SK-N-SH (cell line): ENCODE measurements at regions not wholly inside any gene's neighbourhood (a gene's known extent, or its start where the extent isn't known, plus 50 kb on each side); places are given as distances from the start of the nearest gene placed in this dataset.

Source experiments
- CTCF ChIA-PET: fragments of 300-600, 350-600 bp; formaldehyde crosslinking; extraction: SDS; loops from one replicate; lab custom pipeline; 2021; lab: Yijun Ruan, JAX
- POLR2A ChIA-PET: fragments of 350-600 bp; sonication (Branson Sonifier 250); formaldehyde crosslinking; extraction: SDS; loops from one replicate; lab custom pipeline; 2020; ENCODE audit warnings: antibody characterized with exemption, inconsistent platforms; lab: Yijun Ruan, JAX
- DNase-seq: peaks from one replicate; pipeline ENCODE4 v3.0.0; 2012
- H2AFZ ChIP-seq: fragments of 200-600 bp; sonication (generic); 2 replicates; pipeline ENCODE4 v1.8.1; 2016; ENCODE audit warnings: antibody characterized with exemption, mild to moderate bottlenecking, low read depth
- H3F3A ChIP-seq: fragments of 200-600 bp; sonication (generic); replicated peaks from 2 replicates; pipeline ENCODE3; 2016; ENCODE audit warnings: antibody characterized with exemption, mild to moderate bottlenecking; ENCODE audit not compliant: insufficient read depth
- H3K27ac ChIP-seq, 2 experiments: fragments of 200-500 bp in 1 of 2; fragments of 200-600 bp in 1 of 2; sonication (Bioruptor generic) in 1 of 2; sonication (generic), shearing (Covaris generic) in 1 of 2; 2 replicates each; pipeline versions ENCODE4 v1.5.1 to v1.6.1; 2014 to 2016; ENCODE audit warnings: low read depth in 2 of 2, inconsistent platforms in 1 of 2, low read length in 1 of 2, mild to moderate bottlenecking in 1 of 2, mixed read lengths in 1 of 2
- H3K27me3 ChIP-seq: fragments of 200-600 bp; sonication (generic), shearing (Covaris generic); 2 replicates; pipeline ENCODE4 v1.6.1; 2016; ENCODE audit warnings: mixed run types; ENCODE audit not compliant: insufficient read depth
- H3K36me3 ChIP-seq, 2 experiments: fragments of 200-500 bp in 1 of 2; fragments of 200-600 bp in 1 of 2; sonication (Bioruptor generic) in 1 of 2; sonication (generic) in 1 of 2; replicated peaks in 1 of 2; 2 replicates each; pipeline versions ENCODE3 to v1.5.1; 2014 to 2016; ENCODE audit warnings: low read length in 1 of 2, mild to moderate bottlenecking in 1 of 2; ENCODE audit not compliant: insufficient read depth in 2 of 2, control insufficient read depth in 1 of 2
- H3K4me1 ChIP-seq, 2 experiments: fragments of 200-500 bp in 1 of 2; fragments of 200-600 bp in 1 of 2; sonication (Bioruptor generic) in 1 of 2; sonication (generic), shearing (Covaris generic) in 1 of 2; 2 replicates each; pipeline versions ENCODE4 v1.5.1 to v1.6.1; 2014 to 2016; ENCODE audit warnings: low read depth in 1 of 2, low read length in 1 of 2, mixed run types in 1 of 2; ENCODE audit not compliant: insufficient read depth in 2 of 2, control insufficient read depth in 1 of 2
- H3K4me2 ChIP-seq: fragments of 200-600 bp; sonication (generic), shearing (Covaris generic); 2 replicates; pipeline ENCODE4 v1.6.1; 2017; ENCODE audit warnings: mixed run types
- H3K4me3 ChIP-seq, 2 experiments: fragments of 200-500 bp in 1 of 2; fragments of 200-600 bp in 1 of 2; sonication (Bioruptor generic) in 1 of 2; sonication (generic), shearing (Covaris generic) in 1 of 2; 2 replicates each; pipeline versions ENCODE4 v1.5.1 to v1.8.1; 2014 to 2016; ENCODE audit warnings: low read depth in 2 of 2, inconsistent platforms in 1 of 2, low read length in 1 of 2, mild to moderate bottlenecking in 1 of 2, mixed read lengths in 1 of 2, moderate library complexity in 1 of 2
- H3K79me2 ChIP-seq: fragments of 200-600 bp; sonication (generic); 2 replicates; pipeline ENCODE4 v1.8.1; 2017; ENCODE audit warnings: mild to moderate bottlenecking; ENCODE audit not compliant: insufficient read depth
- H3K9ac ChIP-seq: fragments of 200-600 bp; sonication (generic); 2 replicates; pipeline ENCODE4 v1.6.1; 2017; ENCODE audit warnings: mixed run types
- H3K9me2 ChIP-seq: fragments of 200-600 bp; sonication (generic); 2 replicates; pipeline ENCODE4 v1.6.1; 2017; ENCODE audit warnings: mixed run types
- H3K9me3 ChIP-seq: fragments of 200-600 bp; sonication (generic); 2 replicates; pipeline ENCODE4 v1.6.1; 2017; ENCODE audit warnings: mixed run types, mild to moderate bottlenecking, moderate library complexity
- H4K20me1 ChIP-seq: fragments of 200-600 bp; sonication (generic); 2 replicates; pipeline ENCODE4 v1.6.1; 2017; ENCODE audit warnings: mild to moderate bottlenecking, mixed run types; ENCODE audit not compliant: insufficient read depth
- CHD2 ChIP-seq: fragments of 150-350 bp; IDR thresholded peaks from 2 replicates; pipeline ENCODE4 v1.6.1; 2018; ENCODE audit warnings: low read length; ENCODE audit not compliant: partially characterized antibody
- EP300 ChIP-seq, 2 experiments: IDR thresholded peaks; 2 replicates each; pipeline versions ENCODE4 v1.4.0 to v1.6.1; 2012; ENCODE audit warnings: borderline replicate concordance in 1 of 2, low read depth in 1 of 2, low read length in 1 of 2
- FOSL2 ChIP-seq: IDR thresholded peaks from 2 replicates; pipeline ENCODE4 v1.4.0; 2012; ENCODE audit warnings: low read depth, mild to moderate bottlenecking, moderate library complexity, borderline replicate concordance
- FOXJ3 ChIP-seq: sonication (generic); formaldehyde crosslinking; IDR thresholded peaks from 2 replicates; pipeline ENCODE4 v1.5.1; 2020; ENCODE audit warnings: mild to moderate bottlenecking, missing genetic modification reagents
- MEF2A ChIP-seq: IDR thresholded peaks from 2 replicates; pipeline ENCODE4 v1.4.0; 2012; ENCODE audit warnings: low read depth, borderline replicate concordance
- NRF1 ChIP-seq: IDR thresholded peaks from 2 replicates; pipeline ENCODE4 v1.6.1; 2012; ENCODE audit warnings: low read depth, mild to moderate bottlenecking, low read length
- RXRA ChIP-seq: IDR thresholded peaks from 2 replicates; pipeline ENCODE4 v1.4.0; 2012; ENCODE audit warnings: low read depth, mild to moderate bottlenecking, borderline replicate concordance
- TEAD4 ChIP-seq: IDR thresholded peaks from 2 replicates; pipeline ENCODE4 v1.4.0; 2012; ENCODE audit warnings: mild to moderate bottlenecking, borderline replicate concordance; ENCODE audit not compliant: insufficient read depth
- USF2 ChIP-seq: fragments of 150-350 bp; IDR thresholded peaks from 2 replicates; pipeline ENCODE4 v1.6.1; 2017; ENCODE audit warnings: antibody characterized with exemption, low read length, low read depth, borderline replicate concordance
- YY1 ChIP-seq: IDR thresholded peaks from 2 replicates; pipeline ENCODE4 v1.4.0; 2012; ENCODE audit warnings: low read depth, mild to moderate bottlenecking
- WGBS: methylation state at CpG from one replicate; pipeline ENCODE4 v1.1.6; 2017; ENCODE audit warnings: low lambda C conversion rate; 5-methylcytosine and 5-hydroxymethylcytosine counted together
- TF ChIP-seq, protein P1 (sequence below): IDR thresholded peaks from 2 replicates; pipeline ENCODE4 v1.6.1; 2012; ENCODE audit warnings: mild to moderate bottlenecking, low read depth, low read length, moderate library complexity
- TF ChIP-seq, protein P2 (sequence below): fragments of 200-600 bp; sonication (generic); IDR thresholded peaks from 2 replicates; pipeline ENCODE4 v1.6.1; 2017; ENCODE audit warnings: antibody characterized with exemption, mild to moderate bottlenecking, moderate library complexity

DNA sequence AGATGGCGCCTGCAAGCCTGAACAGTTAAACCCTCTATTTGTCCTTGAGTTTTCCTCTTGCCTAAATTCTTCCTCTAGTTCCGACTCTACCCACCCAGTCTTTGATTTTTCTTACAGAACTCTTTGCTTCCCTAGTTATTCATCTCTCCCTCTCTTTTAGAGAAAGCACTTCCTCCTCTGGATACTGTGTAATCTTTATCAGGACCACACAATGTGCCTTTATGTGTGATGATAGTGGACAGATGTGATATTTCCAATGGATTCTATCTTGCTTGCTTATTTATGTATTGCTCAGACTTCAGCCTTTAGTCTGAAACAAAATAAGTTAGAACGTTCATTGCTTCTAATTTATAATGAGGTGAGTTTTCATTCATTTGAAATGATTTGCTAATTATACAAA lies 79.5 kb upstream of the CAV2 start (continued):
- TF ChIP-seq, protein P1, sequence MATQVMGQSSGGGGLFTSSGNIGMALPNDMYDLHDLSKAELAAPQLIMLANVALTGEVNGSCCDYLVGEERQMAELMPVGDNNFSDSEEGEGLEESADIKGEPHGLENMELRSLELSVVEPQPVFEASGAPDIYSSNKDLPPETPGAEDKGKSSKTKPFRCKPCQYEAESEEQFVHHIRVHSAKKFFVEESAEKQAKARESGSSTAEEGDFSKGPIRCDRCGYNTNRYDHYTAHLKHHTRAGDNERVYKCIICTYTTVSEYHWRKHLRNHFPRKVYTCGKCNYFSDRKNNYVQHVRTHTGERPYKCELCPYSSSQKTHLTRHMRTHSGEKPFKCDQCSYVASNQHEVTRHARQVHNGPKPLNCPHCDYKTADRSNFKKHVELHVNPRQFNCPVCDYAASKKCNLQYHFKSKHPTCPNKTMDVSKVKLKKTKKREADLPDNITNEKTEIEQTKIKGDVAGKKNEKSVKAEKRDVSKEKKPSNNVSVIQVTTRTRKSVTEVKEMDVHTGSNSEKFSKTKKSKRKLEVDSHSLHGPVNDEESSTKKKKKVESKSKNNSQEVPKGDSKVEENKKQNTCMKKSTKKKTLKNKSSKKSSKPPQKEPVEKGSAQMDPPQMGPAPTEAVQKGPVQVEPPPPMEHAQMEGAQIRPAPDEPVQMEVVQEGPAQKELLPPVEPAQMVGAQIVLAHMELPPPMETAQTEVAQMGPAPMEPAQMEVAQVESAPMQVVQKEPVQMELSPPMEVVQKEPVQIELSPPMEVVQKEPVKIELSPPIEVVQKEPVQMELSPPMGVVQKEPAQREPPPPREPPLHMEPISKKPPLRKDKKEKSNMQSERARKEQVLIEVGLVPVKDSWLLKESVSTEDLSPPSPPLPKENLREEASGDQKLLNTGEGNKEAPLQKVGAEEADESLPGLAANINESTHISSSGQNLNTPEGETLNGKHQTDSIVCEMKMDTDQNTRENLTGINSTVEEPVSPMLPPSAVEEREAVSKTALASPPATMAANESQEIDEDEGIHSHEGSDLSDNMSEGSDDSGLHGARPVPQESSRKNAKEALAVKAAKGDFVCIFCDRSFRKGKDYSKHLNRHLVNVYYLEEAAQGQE, result no peak
- no peak for TF ChIP-seq TEAD4
- no peak for TF ChIP-seq FOXJ3 (CRISPR knock-in tag)
- no peak for TF ChIP-seq USF2
- TF ChIP-seq MEF2A, result no peak
- no peak for TF ChIP-seq FOSL2

- no peak overlapping the region for H3K4me2 ChIP-seq
- H3K27me3 ChIP-seq, result no peaks in the 10 kb centered on the region
- CTCF ChIA-PET, result no interaction called here
- no peak overlapping the region for H2AFZ ChIP-seq
- TF ChIP-seq YY1 (no peak), MEF2A (no peak), TEAD4 (no peak), NRF1 (no peak), RXRA (no peak), EP300 (IDR thresholded peaks at IDR 0.05; ENCODE audit: borderline replicate concordance in 1 of 2, low read depth in 1 of 2, low read length in 1 of 2) (no peak), CHD2 (no peak)
- TF ChIP-seq, protein P2, sequence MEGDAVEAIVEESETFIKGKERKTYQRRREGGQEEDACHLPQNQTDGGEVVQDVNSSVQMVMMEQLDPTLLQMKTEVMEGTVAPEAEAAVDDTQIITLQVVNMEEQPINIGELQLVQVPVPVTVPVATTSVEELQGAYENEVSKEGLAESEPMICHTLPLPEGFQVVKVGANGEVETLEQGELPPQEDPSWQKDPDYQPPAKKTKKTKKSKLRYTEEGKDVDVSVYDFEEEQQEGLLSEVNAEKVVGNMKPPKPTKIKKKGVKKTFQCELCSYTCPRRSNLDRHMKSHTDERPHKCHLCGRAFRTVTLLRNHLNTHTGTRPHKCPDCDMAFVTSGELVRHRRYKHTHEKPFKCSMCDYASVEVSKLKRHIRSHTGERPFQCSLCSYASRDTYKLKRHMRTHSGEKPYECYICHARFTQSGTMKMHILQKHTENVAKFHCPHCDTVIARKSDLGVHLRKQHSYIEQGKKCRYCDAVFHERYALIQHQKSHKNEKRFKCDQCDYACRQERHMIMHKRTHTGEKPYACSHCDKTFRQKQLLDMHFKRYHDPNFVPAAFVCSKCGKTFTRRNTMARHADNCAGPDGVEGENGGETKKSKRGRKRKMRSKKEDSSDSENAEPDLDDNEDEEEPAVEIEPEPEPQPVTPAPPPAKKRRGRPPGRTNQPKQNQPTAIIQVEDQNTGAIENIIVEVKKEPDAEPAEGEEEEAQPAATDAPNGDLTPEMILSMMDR, result no peak
- TF ChIP-seq, all 33 proteins: peak for 0
- Histone ChIP-seq H3K9ac (no peak overlapping the region), H3K9me3 (no peaks in the 10 kb centered on the region), H4K20me1 (no peaks in the 10 kb centered on the region), H3K4me1 (peaks cover 0 to 33% of the 10 kb centered on the region in 2 experiments; a peak in 3 of 4 replicates), H3K9me2 (no peaks in the 10 kb centered on the region), H3K4me3 (no peak overlapping the region), H3F3A (peaks cover 22% of the 10 kb centered on the region), H3K36me3 (no peaks in the 10 kb centered on the region), H3K79me2 (no peaks in the 10 kb centered on the region), H3K27ac (no peak overlapping the region)
- DNase-seq, result no peak
- POLR2A ChIA-PET, result no interaction called here
- 32% methylated on average over 1 of the region's 1 CpG for WGBS
These were observed 78.2 kb upstream of the CAV2 start for GRCh38 chr7:116421298-116421697.
